Esophagus squamous epithelium (tissue), 4 donors: ENCODE measurements at regions not wholly inside any gene's neighbourhood (a gene's known extent, or its start where the extent isn't known, plus 50 kb on each side); places are given as distances from the start of the nearest gene placed in this dataset.

Source experiments
- POLR2A ChIP-seq, 4 donors: fragments of 450-650 bp; IDR thresholded peaks; one replicate each; pipeline ENCODE4 v1.6.1; 2017; ENCODE audit warnings: antibody characterized with exemption in 4 of 4, mild to moderate bottlenecking in 4 of 4, moderate library complexity in 3 of 4
- TF ChIP-seq, protein P1 (sequence below), 6 experiments: fragments of 450-650 bp in 4 of 6; fragments of 200-600 bp in 2 of 6; sonication (generic) in 2 of 6; IDR thresholded peaks; one replicate each; pipeline ENCODE4 v1.5.1; 2016 to 2019; ENCODE audit warnings: antibody characterized with exemption in 6 of 6, mild to moderate bottlenecking in 4 of 6, moderate library complexity in 4 of 6

DNA sequence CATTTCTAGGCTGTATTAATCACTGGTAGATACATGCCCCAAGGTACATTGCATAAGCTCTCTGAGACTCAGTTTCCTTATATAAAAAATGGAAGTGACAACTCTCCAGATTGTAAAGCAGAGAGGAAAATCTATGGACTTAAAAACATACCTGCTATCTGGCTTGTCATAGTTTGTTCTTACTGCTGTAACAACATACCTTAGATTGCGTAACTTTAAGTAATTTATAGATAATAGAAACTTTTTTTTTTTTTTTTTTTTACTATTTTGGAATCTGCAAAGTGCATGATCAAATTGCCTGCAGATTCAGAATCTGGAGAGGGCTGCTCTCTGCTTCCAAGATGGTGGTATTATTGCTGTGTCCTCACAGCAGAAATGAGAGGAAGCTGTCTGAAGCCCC is 827.7 kb upstream of the BRINP3 start:
- TF ChIP-seq POLR2A (IDR thresholded peaks at IDR 0.05), result no peak
- TF ChIP-seq, protein P1, sequence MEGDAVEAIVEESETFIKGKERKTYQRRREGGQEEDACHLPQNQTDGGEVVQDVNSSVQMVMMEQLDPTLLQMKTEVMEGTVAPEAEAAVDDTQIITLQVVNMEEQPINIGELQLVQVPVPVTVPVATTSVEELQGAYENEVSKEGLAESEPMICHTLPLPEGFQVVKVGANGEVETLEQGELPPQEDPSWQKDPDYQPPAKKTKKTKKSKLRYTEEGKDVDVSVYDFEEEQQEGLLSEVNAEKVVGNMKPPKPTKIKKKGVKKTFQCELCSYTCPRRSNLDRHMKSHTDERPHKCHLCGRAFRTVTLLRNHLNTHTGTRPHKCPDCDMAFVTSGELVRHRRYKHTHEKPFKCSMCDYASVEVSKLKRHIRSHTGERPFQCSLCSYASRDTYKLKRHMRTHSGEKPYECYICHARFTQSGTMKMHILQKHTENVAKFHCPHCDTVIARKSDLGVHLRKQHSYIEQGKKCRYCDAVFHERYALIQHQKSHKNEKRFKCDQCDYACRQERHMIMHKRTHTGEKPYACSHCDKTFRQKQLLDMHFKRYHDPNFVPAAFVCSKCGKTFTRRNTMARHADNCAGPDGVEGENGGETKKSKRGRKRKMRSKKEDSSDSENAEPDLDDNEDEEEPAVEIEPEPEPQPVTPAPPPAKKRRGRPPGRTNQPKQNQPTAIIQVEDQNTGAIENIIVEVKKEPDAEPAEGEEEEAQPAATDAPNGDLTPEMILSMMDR (IDR thresholded peaks at IDR 0.05), result no peak
